Esophagus muscularis mucosa (tissue), 4 donors: ENCODE measurements at regions not wholly inside any gene's neighbourhood (a gene's known extent, or its start where the extent isn't known, plus 50 kb on each side); places are given as distances from the start of the nearest gene placed in this dataset.

ENCODE experiments used
- DNase-seq: peaks from one replicate; pipeline ENCODE4 v3.0.0-alpha.2; 2017; ENCODE audit errors: extremely low spot score
- H3K27ac ChIP-seq, 4 donors: fragments of 200-600 bp; sonication (generic); replicated peaks in 1 of 4; 1 replicate in 3 of 4; 2 replicates in 1 of 4; pipeline ENCODE4 v1.5.1; 2016 to 2019; ENCODE audit warnings: mild to moderate bottlenecking in 1 of 4
- H3K27me3 ChIP-seq, 4 donors: fragments of 200-600 bp; sonication (generic); one replicate each; pipeline versions ENCODE4 v1.5.1 to v1.6.0; 2016 to 2019
- H3K36me3 ChIP-seq, 4 donors: fragments of 200-600 bp; sonication (generic); one replicate each; pipeline ENCODE4 v1.5.1; 2016 to 2019
- H3K4me1 ChIP-seq, 4 donors: fragments of 200-600 bp; sonication (generic); one replicate each; pipeline ENCODE4 v1.5.1; 2016 to 2019
- H3K4me3 ChIP-seq, 4 donors: fragments of 200-600 bp; sonication (generic); 1 replicate in 2 of 4; 2 replicates in 2 of 4; pipeline ENCODE4 v1.5.1; 2016 to 2019; ENCODE audit warnings: mild to moderate bottlenecking in 4 of 4, moderate library complexity in 1 of 4
- H3K9me3 ChIP-seq, 4 donors: fragments of 200-600 bp; sonication (generic); 1 replicate in 3 of 4; 2 replicates in 1 of 4; pipeline ENCODE4 v1.5.1; 2016 to 2019
- CTCF ChIP-seq, 3 experiments: fragments of 200-600 bp in 2 of 3; fragments of 450-650 bp in 1 of 3; sonication (generic) in 2 of 3; IDR thresholded peaks; one replicate each; pipeline ENCODE4 v1.5.1; 2017 to 2019; ENCODE audit warnings: antibody characterized with exemption in 3 of 3, mild to moderate bottlenecking in 2 of 3, moderate library complexity in 1 of 3
- EP300 ChIP-seq: sonication (generic); formaldehyde crosslinking; IDR thresholded peaks from one replicate; pipeline ENCODE4 v1.6.1; 2017; ENCODE audit warnings: antibody characterized with exemption
- POLR2A ChIP-seq: fragments of 450-650 bp; IDR thresholded peaks from one replicate; pipeline ENCODE4 v1.6.1; 2017; ENCODE audit warnings: antibody characterized with exemption, moderate library complexity, mild to moderate bottlenecking, low read depth
- POLR2AphosphoS5 ChIP-seq, 2 donors: sonication (generic); formaldehyde crosslinking; IDR thresholded peaks; one replicate each; pipeline ENCODE4 v1.6.1; 2017; ENCODE audit warnings: antibody characterized with exemption in 2 of 2
- WGBS: methylation state at CpG from one replicate; pipeline ENCODE4 v1.1.5; 2018; 5-methylcytosine and 5-hydroxymethylcytosine counted together
- intact Hi-C: fragments of 100-400 bp; cut with DNase I; formaldehyde crosslinking; loops from one replicate; pipeline ENCODE4 v1.15.1; 2023

GRCh38 chr6:167453082-167453446 lies 128.2 kb downstream of the TTLL2 start:
- Histone ChIP-seq H3K9me3 (no peaks in the 10 kb centered on the region), H3K4me3 (no peak overlapping the region), H3K27ac (no peak overlapping the region), H3K4me1 (no peaks in the 10 kb centered on the region), H3K27me3 (peaks cover 0 to 4% (median 0%) of the 10 kb centered on the region in 4 donors), H3K36me3 (no peaks in the 10 kb centered on the region)
- no peak for DNase-seq
- TF ChIP-seq POLR2AphosphoS5 (IDR thresholded peaks at IDR 0.05) (no peak), CTCF (IDR thresholded peaks at IDR 0.05) (no peak), EP300 (no peak), POLR2A (no peak)
- 95% methylated on average over 4 of the region's 4 CpGs for WGBS
- intact Hi-C loops, result no loop called here

- no peaks in the 10 kb centered on the region for H3K36me3 ChIP-seq
- TF ChIP-seq POLR2AphosphoS5 (IDR thresholded peaks at IDR 0.05), result no peak
- no peak for TF ChIP-seq CTCF (IDR thresholded peaks at IDR 0.05)
- TF ChIP-seq POLR2A, result no peak
- TF ChIP-seq EP300, result no peak
- H3K9me3 ChIP-seq, result no peaks in the 10 kb centered on the region
- no peak for DNase-seq
- intact Hi-C loops, result no loop called here
- no peaks in the 10 kb centered on the region for H3K4me1 ChIP-seq
- H3K27ac ChIP-seq, result no peak overlapping the region
- H3K4me3 ChIP-seq, result no peak overlapping the region
- H3K27me3 ChIP-seq, result peaks cover 0 to 13% (median 0%) of the 10 kb centered on the region in 4 donors
Measured at GRCh38 chr6:167454003-167454402, 129.1 kb downstream of the TTLL2 start.

- intact Hi-C loops, result no loop called here
- Histone ChIP-seq H3K27me3 (peaks cover 0 to 18% (median 0%) of the 10 kb centered on the region in 4 donors), H3K4me3 (no peak overlapping the region), H3K36me3 (no peaks in the 10 kb centered on the region), H3K9me3 (no peaks in the 10 kb centered on the region), H3K27ac (no peak overlapping the region), H3K4me1 (no peaks in the 10 kb centered on the region)
- DNase-seq, result no peak
- WGBS, result 87% methylated on average over 4 of the region's 4 CpGs
- TF ChIP-seq CTCF (IDR thresholded peaks at IDR 0.05) (no peak), POLR2A (no peak), POLR2AphosphoS5 (IDR thresholded peaks at IDR 0.05) (no peak), EP300 (no peak)
Measured at GRCh38 chr6:167455371-167455770, 130.5 kb downstream of the TTLL2 start.

GRCh38 chr6:167462514-167463312 lies 137.8 kb downstream of the TTLL2 start:
- Histone ChIP-seq H3K4me1 (no peaks in the 10 kb centered on the region), H3K27me3 (peaks cover 0 to 14% (median 0%) of the 10 kb centered on the region in 4 donors), H3K9me3 (no peaks in the 10 kb centered on the region), H3K27ac (no peak overlapping the region), H3K4me3 (no peak overlapping the region), H3K36me3 (no peaks in the 10 kb centered on the region)
- TF ChIP-seq CTCF (IDR thresholded peaks at IDR 0.05), result no peak
- TF ChIP-seq POLR2AphosphoS5 (IDR thresholded peaks at IDR 0.05), result no peak
- TF ChIP-seq POLR2A, result no peak
- no peak for TF ChIP-seq EP300
- WGBS, result 91% methylated on average over 9 of the region's 12 CpGs
- DNase-seq, result no peak
- intact Hi-C loops, result no loop called here

- 83% methylated on average over 7 of the region's 7 CpGs for WGBS
- TF ChIP-seq CTCF (IDR thresholded peaks at IDR 0.05) (no peak), POLR2AphosphoS5 (IDR thresholded peaks at IDR 0.05) (no peak), EP300 (no peak), POLR2A (no peak)
- Histone ChIP-seq H3K36me3 (no peaks in the 10 kb centered on the region), H3K4me1 (peaks cover 0 to 2% (median under 1%) of the 10 kb centered on the region in 4 donors), H3K4me3 (no peak overlapping the region), H3K27me3 (peaks cover 0 to 3% (median 0%) of the 10 kb centered on the region in 4 donors), H3K9me3 (no peaks in the 10 kb centered on the region), H3K27ac (no peak overlapping the region)
- intact Hi-C loops, result no loop called here
- DNase-seq, result no peak
Measured at GRCh38 chr6:167464177-167464576, 139.3 kb downstream of the TTLL2 start.
